H1 (cell line): ENCODE measurements at regions not wholly inside any gene's neighbourhood (a gene's known extent, or its start where the extent isn't known, plus 50 kb on each side); places are given as distances from the start of the nearest gene placed in this dataset.

Experiments used
- CTCF ChIA-PET: fragments of 300-600 bp; sonication (Branson Sonifier 250); formaldehyde crosslinking; loops from one replicate; lab custom pipeline; 2021; ENCODE audit not compliant: partially characterized antibody; lab: Charles Lee
- POLR2A ChIA-PET: fragments of 300-600 bp; sonication (Branson Sonifier 250); formaldehyde crosslinking; loops from one replicate; lab custom pipeline; 2021; ENCODE audit warnings: inconsistent platforms; ENCODE audit not compliant: partially characterized antibody; lab: Charles Lee
- DNase-seq, 2 experiments: peaks; one replicate each; pipeline versions ENCODE4 v3.0.0 to v3.0.0-alpha.2; 2010 to 2022; ENCODE audit warnings: low spot score in 2 of 2, low read depth in 1 of 2, mixed read lengths in 1 of 2
- FAIRE-seq: peaks from 2 replicates; lab custom pipeline; 2011; peaks lifted over from hg19 to GRCh38; lab: Jason Lieb, UNC
- H2AFZ ChIP-seq: 2 replicates; pipeline ENCODE4 v1.8.1; 2012; ENCODE audit warnings: low read length, inconsistent platforms
- H2AK5ac ChIP-seq: 2 replicates; pipeline ENCODE4 v1.6.1; 2013; ENCODE audit warnings: low read depth, low read length
- H2BK120ac ChIP-seq: replicated peaks from 2 replicates; pipeline ENCODE3; 2013; ENCODE audit warnings: low read depth, low read length, inconsistent platforms
- H2BK12ac ChIP-seq: 2 replicates; pipeline ENCODE4 v1.6.1; 2013; ENCODE audit warnings: low read depth, low read length
- H2BK15ac ChIP-seq: 2 replicates; pipeline ENCODE4 v1.6.1; 2013; ENCODE audit warnings: low read length
- H2BK20ac ChIP-seq: 2 replicates; pipeline ENCODE4 v1.6.1; 2013; ENCODE audit warnings: low read length
- H2BK5ac ChIP-seq: 2 replicates; pipeline ENCODE4 v1.6.1; 2013; ENCODE audit warnings: low read depth, low read length
- H3K14ac ChIP-seq: 2 replicates; pipeline ENCODE4 v1.6.1; 2013; ENCODE audit warnings: inconsistent platforms; ENCODE audit not compliant: insufficient read length
- H3K18ac ChIP-seq: 2 replicates; pipeline ENCODE4 v1.6.1; 2013; ENCODE audit warnings: low read length; ENCODE audit errors: extremely low read depth
- H3K23ac ChIP-seq: 2 replicates; pipeline ENCODE4 v1.6.1; 2013; ENCODE audit warnings: inconsistent platforms; ENCODE audit not compliant: insufficient read length
- H3K23me2 ChIP-seq: 2 replicates; pipeline ENCODE4 v1.6.1; 2013; ENCODE audit warnings: low read depth, low read length
- H3K27ac ChIP-seq: 2 replicates; pipeline ENCODE4 v1.6.1; 2011; ENCODE audit warnings: low read depth, low read length, inconsistent platforms
- H3K27me3 ChIP-seq, 4 experiments: replicated peaks in 1 of 4; 1 replicate in 1 of 4; 2 replicates in 3 of 4; pipeline versions ENCODE4 v1.6.1 to v1.8.1; 2011 to 2013; ENCODE audit warnings: low read length in 3 of 4, mild to moderate bottlenecking in 3 of 4, inconsistent platforms in 2 of 4, mixed read lengths in 2 of 4, moderate library complexity in 1 of 4; ENCODE audit not compliant: control insufficient read depth in 3 of 4, insufficient read depth in 3 of 4; ENCODE audit errors: extremely low read depth in 1 of 4
- H3K36me3 ChIP-seq, 4 experiments: 2 replicates each; pipeline versions ENCODE4 v1.6.1 to v1.8.1; 2011 to 2013; ENCODE audit warnings: mild to moderate bottlenecking in 4 of 4, low read length in 3 of 4, moderate library complexity in 2 of 4, control low read depth in 1 of 4, inconsistent platforms in 1 of 4; ENCODE audit not compliant: insufficient read depth in 4 of 4, control insufficient read depth in 2 of 4
- H3K4ac ChIP-seq: replicated peaks from 2 replicates; pipeline ENCODE3; 2013; ENCODE audit warnings: low read length, low read depth, mixed read lengths, inconsistent platforms; ENCODE audit not compliant: insufficient read length
- H3K4me1 ChIP-seq, 4 experiments: replicated peaks in 1 of 4; 1 replicate in 1 of 4; 2 replicates in 3 of 4; pipeline versions ENCODE4 v1.6.1 to v1.8.1; 2011 to 2013; ENCODE audit warnings: low read length in 3 of 4, inconsistent platforms in 2 of 4, mixed read lengths in 1 of 4; ENCODE audit not compliant: insufficient read depth in 4 of 4, control insufficient read depth in 3 of 4
- H3K4me2 ChIP-seq, 2 experiments: 2 replicates each; pipeline versions ENCODE4 v1.6.1 to v1.8.1; 2011 to 2013; ENCODE audit warnings: low read depth in 2 of 2, low read length in 2 of 2, control low read depth in 1 of 2, inconsistent platforms in 1 of 2, mild to moderate bottlenecking in 1 of 2; ENCODE audit not compliant: insufficient read depth in 1 of 2
- H3K4me3 ChIP-seq, 4 experiments: fragments of 200-600, 300-600 bp in 1 of 4; sonication (generic), shearing (Covaris generic), sonication (Bioruptor Twin) in 1 of 4; 2 replicates each; pipeline versions ENCODE4 v1.5.1 to v1.8.1; 2011 to 2016; ENCODE audit warnings: low read length in 4 of 4, low read depth in 3 of 4, control low read depth in 2 of 4, inconsistent platforms in 2 of 4, mild to moderate bottlenecking in 2 of 4, mixed read lengths in 1 of 4, moderate library complexity in 1 of 4; ENCODE audit not compliant: insufficient read depth in 2 of 4; ENCODE audit errors: extremely low read depth in 1 of 4
- H3K56ac ChIP-seq: replicated peaks from 2 replicates; pipeline ENCODE3; 2013; ENCODE audit warnings: low read depth, mild to moderate bottlenecking, mixed read lengths, low read length, inconsistent platforms; ENCODE audit not compliant: insufficient read length
- H3K79me1 ChIP-seq: 2 replicates; pipeline ENCODE4 v1.6.1; 2013; ENCODE audit warnings: low read depth, low read length, control low read depth
- H3K79me2 ChIP-seq, 2 experiments: 2 replicates each; pipeline versions ENCODE4 v1.6.1 to v1.8.1; 2012 to 2013; ENCODE audit warnings: low read length in 2 of 2, mild to moderate bottlenecking in 2 of 2, inconsistent platforms in 1 of 2; ENCODE audit not compliant: insufficient read depth in 2 of 2, control insufficient read depth in 1 of 2
- H3K9ac ChIP-seq, 4 experiments: replicated peaks in 1 of 4; 1 replicate in 1 of 4; 2 replicates in 3 of 4; pipeline versions ENCODE4 v1.6.1 to v1.8.1; 2011 to 2013; ENCODE audit warnings: low read depth in 3 of 4, low read length in 3 of 4, control low read depth in 2 of 4, mild to moderate bottlenecking in 2 of 4, moderate library complexity in 2 of 4, inconsistent platforms in 1 of 4; ENCODE audit errors: extremely low read depth in 1 of 4
- H3K9me3 ChIP-seq, 2 experiments: 2 replicates each; pipeline versions ENCODE4 v1.6.1 to v1.8.1; 2012 to 2013; ENCODE audit warnings: mild to moderate bottlenecking in 2 of 2, moderate library complexity in 2 of 2, control low read depth in 1 of 2, inconsistent platforms in 1 of 2, low read depth in 1 of 2, low read length in 1 of 2, mixed read lengths in 1 of 2; ENCODE audit not compliant: insufficient read depth in 2 of 2
- H4K20me1 ChIP-seq, 2 experiments: replicated peaks in 1 of 2; 2 replicates each; pipeline versions ENCODE3 to v1.8.1; 2011 to 2013; ENCODE audit warnings: inconsistent platforms in 2 of 2, low read length in 2 of 2, mild to moderate bottlenecking in 1 of 2; ENCODE audit not compliant: insufficient read depth in 2 of 2, control insufficient read depth in 1 of 2
- H4K5ac ChIP-seq: 2 replicates; pipeline ENCODE4 v1.6.1; 2013; ENCODE audit warnings: low read length, low read depth, mixed read lengths, inconsistent platforms; ENCODE audit not compliant: insufficient read length
- H4K8ac ChIP-seq: 2 replicates; pipeline ENCODE4 v1.8.0; 2013; ENCODE audit warnings: mild to moderate bottlenecking, moderate library complexity, low read length, inconsistent platforms; ENCODE audit not compliant: insufficient read depth; ENCODE audit errors: extremely low read depth
- H4K91ac ChIP-seq: replicated peaks from 2 replicates; pipeline ENCODE3; 2013; ENCODE audit warnings: low read length, mixed read lengths, inconsistent platforms; ENCODE audit not compliant: insufficient read length
- PHF8 ChIP-seq: fragments of 200-600 bp; sonication (generic); conservative IDR thresholded peaks from 2 replicates; pipeline ENCODE4 v1.7.1; 2012; ENCODE audit warnings: low read depth, mild to moderate bottlenecking, inconsistent platforms, low read length, moderate library complexity
- WGBS, 2 experiments: shearing (Covaris generic) in 1 of 2; methylation state at CpG; one replicate each; pipeline versions ENCODE4 v1.1.6 to v1.1.7; 2013 to 2015; ENCODE audit warnings: low lambda C conversion rate in 2 of 2, mixed read lengths in 2 of 2, inconsistent platforms in 1 of 2, low coverage in 1 of 2, missing lambda C conversion rate in 1 of 2; ENCODE audit not compliant: insufficient replicate concordance in 2 of 2, insufficient coverage in 1 of 2, insufficient read length in 1 of 2; ENCODE audit errors: extremely low coverage in 1 of 2, missing lambda C conversion rate in 1 of 2; 5-methylcytosine and 5-hydroxymethylcytosine counted together

DNA sequence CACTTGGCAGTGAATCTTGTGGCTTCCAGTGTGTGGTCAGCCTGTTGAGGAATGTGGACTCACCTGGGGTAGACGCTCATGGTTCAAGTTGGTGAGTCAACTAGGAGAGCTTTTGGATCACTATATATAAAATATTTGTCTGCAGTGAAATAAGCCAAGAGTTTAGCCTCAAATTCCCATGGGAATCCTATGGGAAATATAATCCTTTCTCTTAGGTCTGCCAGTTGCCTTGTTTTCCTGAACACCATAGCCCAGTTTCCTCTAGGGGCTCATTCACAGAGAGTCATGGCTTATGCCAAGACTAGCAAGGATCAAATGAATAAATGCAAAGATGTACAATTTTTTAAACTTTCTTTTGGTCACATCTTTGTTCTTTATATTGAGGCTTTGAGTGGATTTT, 100.1 kb upstream of the NPHP3 start:
- Histone ChIP-seq H2AFZ (no peak overlapping the region), H3K4me3 (no peak overlapping the region), H3K36me3 (no peaks in the 10 kb centered on the region), H3K4me1 (no peaks in the 10 kb centered on the region), H3K27ac (no peak overlapping the region), H2BK15ac (no peak overlapping the region), H4K8ac (no peak overlapping the region), H2BK5ac (no peak overlapping the region), H3K27me3 (no peaks in the 10 kb centered on the region), H3K14ac (no peak overlapping the region), H2BK12ac (no peak overlapping the region), H3K4me2 (no peak overlapping the region), H3K23ac (no peak overlapping the region), H4K5ac (no peak overlapping the region), H3K79me2 (no peaks in the 10 kb centered on the region), H3K9me3 (no peaks in the 10 kb centered on the region), H4K20me1 (no peaks in the 10 kb centered on the region), H3K23me2 (no peaks in the 10 kb centered on the region), H2BK120ac (no peak overlapping the region), H3K4ac (no peak overlapping the region), H3K56ac (no peak overlapping the region), H2BK20ac (no peak overlapping the region), H3K18ac (no peak overlapping the region), H3K9ac (no peak overlapping the region), H2AK5ac (no peak overlapping the region), H3K79me1 (no peaks in the 10 kb centered on the region), H4K91ac (no peak overlapping the region)
- CTCF ChIA-PET = interaction anchor here (0.8 to 1.0 kb wide), 3 partner anchors 11 to 19 kb away, joined by 3 to 4 read pairs (median 3); no protein-coding TSS in a partner anchor
- POLR2A ChIA-PET = no interaction called here
- WGBS, 2 experiments = 88% methylated on average over 1 of the region's 1 CpG; no CpG with 5 or more reads in 1 of the 2 experiments
- no peak for DNase-seq
- no peak for TF ChIP-seq PHF8
- FAIRE-seq = no peak
